GM23248 (cell line): ENCODE measurements at regions not wholly inside any gene's neighbourhood (a gene's known extent, or its start where the extent isn't known, plus 50 kb on each side); places are given as distances from the start of the nearest gene placed in this dataset.

Experiments used
- EZH2 ChIP-seq: fragments of 200-600 bp; sonication (generic); IDR thresholded peaks from 2 replicates; pipeline ENCODE4 v1.6.1; 2018; ENCODE audit warnings: antibody characterized with exemption, mild to moderate bottlenecking; ENCODE audit not compliant: insufficient read depth, poor library complexity, severe bottlenecking
- EZH2phosphoT487 ChIP-seq: fragments of 200-600 bp; sonication (generic); IDR thresholded peaks from 2 replicates; pipeline ENCODE4 v1.6.1; 2018; ENCODE audit warnings: antibody characterized with exemption, moderate library complexity, mild to moderate bottlenecking, low read depth; ENCODE audit not compliant: insufficient read depth

- TF ChIP-seq EZH2 (no peak), EZH2phosphoT487 (no peak)
Observed at GRCh38 chr3:146382386-146382785, 87.0 kb downstream of the PLSCR2 start.
